Uterus (tissue), 2 donors: ENCODE measurements at regions not wholly inside any gene's neighbourhood (a gene's known extent, or its start where the extent isn't known, plus 50 kb on each side); places are given as distances from the start of the nearest gene placed in this dataset.

ENCODE experiments used
- CTCF ChIP-seq, 4 experiments: fragments of 200-600 bp in 2 of 4; fragments of 450-650 bp in 2 of 4; sonication (generic) in 2 of 4; IDR thresholded peaks; one replicate each; pipeline ENCODE4 v1.5.1; 2016 to 2019; ENCODE audit warnings: antibody characterized with exemption in 4 of 4, mild to moderate bottlenecking in 2 of 4, moderate library complexity in 1 of 4
- POLR2A ChIP-seq, 2 donors: fragments of 450-650 bp; IDR thresholded peaks; one replicate each; pipeline ENCODE4 v1.6.1; 2016; ENCODE audit warnings: antibody characterized with exemption in 2 of 2, mild to moderate bottlenecking in 1 of 2, moderate library complexity in 1 of 2

GRCh38 chr13:61712621-61713020 lies 297.0 kb upstream of the PCDH20 start:
- TF ChIP-seq CTCF (IDR thresholded peaks at IDR 0.05) (no peak), POLR2A (IDR thresholded peaks at IDR 0.05) (no peak)
